ENCODE measurements at regions not wholly inside any gene's neighbourhood (a gene's known extent, or its start where the extent isn't known, plus 50 kb on each side); places are given as distances from the start of the nearest gene placed in this dataset.

GRCh38 chr2:220090050-220090449 lies 462.6 kb downstream of the SLC4A3 start:
- H3K36me3 Mint-ChIP-seq, result no peaks in the 10 kb centered on the region
- no peak overlapping the region for H3K27ac Mint-ChIP-seq
- H3K27me3 Mint-ChIP-seq, result peaks cover 5% of the 10 kb centered on the region
- peaks cover 2% of the 10 kb centered on the region for H3K9me3 Mint-ChIP-seq
- no peak for DNase-seq
- no peaks in the 10 kb centered on the region for H3K4me1 Mint-ChIP-seq
- H3K4me3 Mint-ChIP-seq, result no peak overlapping the region

- peaks cover 2% of the 10 kb centered on the region for H3K9me3 Mint-ChIP-seq
- no peaks in the 10 kb centered on the region for H3K4me1 Mint-ChIP-seq
- no peaks in the 10 kb centered on the region for H3K36me3 Mint-ChIP-seq
- H3K27ac Mint-ChIP-seq, result no peak overlapping the region
- DNase-seq, result no peak
- no peak overlapping the region for H3K4me3 Mint-ChIP-seq
- peaks cover 5% of the 10 kb centered on the region for H3K27me3 Mint-ChIP-seq
Measured at GRCh38 chr2:220096406-220096805, 469.0 kb downstream of the SLC4A3 start.

GRCh38 chr2:220101980-220102379 lies 474.6 kb downstream of the SLC4A3 start:
- Mint-ChIP-seq H3K9me3 (no peaks in the 10 kb centered on the region), H3K27ac (no peak overlapping the region), H3K4me1 (no peaks in the 10 kb centered on the region), H3K36me3 (no peaks in the 10 kb centered on the region), H3K4me3 (no peak overlapping the region), H3K27me3 (no peaks in the 10 kb centered on the region)
- no peak for DNase-seq

- Mint-ChIP-seq H3K4me1 (no peaks in the 10 kb centered on the region), H3K36me3 (no peaks in the 10 kb centered on the region), H3K9me3 (no peaks in the 10 kb centered on the region), H3K27me3 (no peaks in the 10 kb centered on the region), H3K27ac (no peak overlapping the region), H3K4me3 (no peak overlapping the region)
- DNase-seq, result no peak
Measured at GRCh38 chr2:220103596-220103995, 476.2 kb downstream of the SLC4A3 start.

- no peak overlapping the region for H3K4me3 Mint-ChIP-seq
- no peaks in the 10 kb centered on the region for H3K36me3 Mint-ChIP-seq
- no peaks in the 10 kb centered on the region for H3K9me3 Mint-ChIP-seq
- H3K27me3 Mint-ChIP-seq, result no peaks in the 10 kb centered on the region
- no peak for DNase-seq
- H3K4me1 Mint-ChIP-seq, result no peaks in the 10 kb centered on the region
- H3K27ac Mint-ChIP-seq, result no peak overlapping the region
Measured at GRCh38 chr2:220104871-220105351, 477.5 kb downstream of the SLC4A3 start.

- H3K9me3 Mint-ChIP-seq, result no peaks in the 10 kb centered on the region
- H3K36me3 Mint-ChIP-seq, result no peaks in the 10 kb centered on the region
- H3K4me1 Mint-ChIP-seq, result no peaks in the 10 kb centered on the region
- H3K27ac Mint-ChIP-seq, result no peak overlapping the region
- H3K27me3 Mint-ChIP-seq, result no peaks in the 10 kb centered on the region
- no peak for DNase-seq
- H3K4me3 Mint-ChIP-seq, result no peak overlapping the region
Measured at GRCh38 chr2:220106065-220106464, 478.6 kb downstream of the SLC4A3 start.

- H3K9me3 Mint-ChIP-seq, result no peaks in the 10 kb centered on the region
- H3K4me1 Mint-ChIP-seq, result no peaks in the 10 kb centered on the region
- no peaks in the 10 kb centered on the region for H3K36me3 Mint-ChIP-seq
- no peaks in the 10 kb centered on the region for H3K27me3 Mint-ChIP-seq
- DNase-seq, result no peak
- no peak overlapping the region for H3K27ac Mint-ChIP-seq
- no peak overlapping the region for H3K4me3 Mint-ChIP-seq
Measured at GRCh38 chr2:220107380-220107791, 480.0 kb downstream of the SLC4A3 start.

GRCh38 chr2:220114443-220114842 lies 487.0 kb downstream of the SLC4A3 start:
- Mint-ChIP-seq H3K4me3 (no peak overlapping the region), H3K9me3 (peaks cover 6% of the 10 kb centered on the region), H3K27ac (no peak overlapping the region), H3K4me1 (no peaks in the 10 kb centered on the region), H3K27me3 (no peaks in the 10 kb centered on the region), H3K36me3 (no peaks in the 10 kb centered on the region)
- DNase-seq, result no peak

GRCh38 chr2:220117025-220117424 lies 489.6 kb downstream of the SLC4A3 start:
- Mint-ChIP-seq H3K4me3 (no peak overlapping the region), H3K27ac (no peak overlapping the region), H3K4me1 (no peaks in the 10 kb centered on the region), H3K9me3 (peaks cover 6% of the 10 kb centered on the region), H3K27me3 (no peaks in the 10 kb centered on the region), H3K36me3 (no peaks in the 10 kb centered on the region)
- no peak for DNase-seq

- no peak overlapping the region for H3K27ac Mint-ChIP-seq
- H3K27me3 Mint-ChIP-seq, result peaks cover 3% of the 10 kb centered on the region
- H3K4me1 Mint-ChIP-seq, result no peaks in the 10 kb centered on the region
- no peak overlapping the region for H3K4me3 Mint-ChIP-seq
- H3K9me3 Mint-ChIP-seq, result peaks cover 4% of the 10 kb centered on the region
- no peaks in the 10 kb centered on the region for H3K36me3 Mint-ChIP-seq
- DNase-seq, result no peak
Measured at GRCh38 chr2:220120041-220120440, 492.6 kb downstream of the SLC4A3 start.

GRCh38 chr2:220123751-220124150 lies 496.3 kb downstream of the SLC4A3 start:
- no peak overlapping the region for H3K4me3 Mint-ChIP-seq
- DNase-seq, result no peak
- H3K9me3 Mint-ChIP-seq, result no peaks in the 10 kb centered on the region
- H3K4me1 Mint-ChIP-seq, result no peaks in the 10 kb centered on the region
- H3K27ac Mint-ChIP-seq, result no peak overlapping the region
- H3K36me3 Mint-ChIP-seq, result no peaks in the 10 kb centered on the region
- H3K27me3 Mint-ChIP-seq, result peaks cover 3% of the 10 kb centered on the region

GRCh38 chr2:220125551-220125950 lies 498.1 kb downstream of the SLC4A3 start:
- DNase-seq, result no peak
- Mint-ChIP-seq H3K9me3 (peaks cover 1% of the 10 kb centered on the region), H3K27ac (no peak overlapping the region), H3K36me3 (no peaks in the 10 kb centered on the region), H3K4me3 (no peak overlapping the region), H3K4me1 (no peaks in the 10 kb centered on the region), H3K27me3 (peaks cover 3% of the 10 kb centered on the region)

- Mint-ChIP-seq H3K9me3 (peaks cover 1% of the 10 kb centered on the region), H3K4me1 (no peaks in the 10 kb centered on the region), H3K27me3 (peaks cover 3% of the 10 kb centered on the region), H3K27ac (no peak overlapping the region), H3K4me3 (no peak overlapping the region), H3K36me3 (no peaks in the 10 kb centered on the region)
- no peak for DNase-seq
Measured at GRCh38 chr2:220127311-220127710, 499.9 kb downstream of the SLC4A3 start.

GRCh38 chr2:220127876-220128275 lies 500.4 kb downstream of the SLC4A3 start:
- no peak overlapping the region for H3K27ac Mint-ChIP-seq
- H3K36me3 Mint-ChIP-seq, result no peaks in the 10 kb centered on the region
- DNase-seq, result no peak
- H3K27me3 Mint-ChIP-seq, result no peaks in the 10 kb centered on the region
- no peak overlapping the region for H3K4me3 Mint-ChIP-seq
- H3K4me1 Mint-ChIP-seq, result no peaks in the 10 kb centered on the region
- peaks cover 1% of the 10 kb centered on the region for H3K9me3 Mint-ChIP-seq

GRCh38 chr2:220129391-220129790 lies 502.0 kb downstream of the SLC4A3 start:
- Mint-ChIP-seq H3K27ac (no peak overlapping the region), H3K4me1 (no peaks in the 10 kb centered on the region), H3K4me3 (no peak overlapping the region), H3K9me3 (peaks cover 1% of the 10 kb centered on the region), H3K36me3 (no peaks in the 10 kb centered on the region), H3K27me3 (no peaks in the 10 kb centered on the region)
- DNase-seq, result no peak

- peaks cover 1% of the 10 kb centered on the region for H3K9me3 Mint-ChIP-seq
Measured at GRCh38 chr2:220134756-220135534, 507.5 kb downstream of the SLC4A3 start.

More at GRCh38 chr2:220134756-220135534, 507.5 kb downstream of the SLC4A3 start:
- Mint-ChIP-seq H3K27me3 (no peaks in the 10 kb centered on the region), H3K36me3 (no peaks in the 10 kb centered on the region), H3K4me1 (no peaks in the 10 kb centered on the region), H3K27ac (no peak overlapping the region), H3K4me3 (no peak overlapping the region)
- DNase-seq, result no peak

All from activated naive CD8-positive, alpha-beta T cell treated with anti-CD3 and anti-CD28 coated beads for 36 hours (primary cell).